Mesenchymal stem cell (in vitro differentiated cells and primary cell): ENCODE measurements at regions not wholly inside any gene's neighbourhood (a gene's known extent, or its start where the extent isn't known, plus 50 kb on each side); places are given as distances from the start of the nearest gene placed in this dataset.
A peak's percentile ranks its signal among the peaks of the same experiment; 100 is the strongest.

Experiments
- DNase-seq: peaks from one replicate; pipeline ENCODE4 v3.0.0-alpha.2; 2013
- H2AFZ ChIP-seq: one replicate; pipeline ENCODE4 v1.6.1; 2013; ENCODE audit warnings: low read depth, mild to moderate bottlenecking, control low read depth, inconsistent platforms, low read length, moderate library complexity
- H2AK5ac ChIP-seq: 2 replicates; pipeline ENCODE4 v1.6.1; 2013; ENCODE audit warnings: low read length, moderate library complexity, mild to moderate bottlenecking, inconsistent platforms; ENCODE audit not compliant: severe bottlenecking
- H2BK120ac ChIP-seq: one replicate; pipeline ENCODE4 v1.6.1; 2013; ENCODE audit warnings: low read depth, mild to moderate bottlenecking, inconsistent platforms, low read length, moderate library complexity
- H2BK12ac ChIP-seq, 2 experiments: one replicate each; pipeline ENCODE4 v1.6.1; 2013; ENCODE audit warnings: inconsistent platforms in 2 of 2, low read length in 2 of 2, mild to moderate bottlenecking in 2 of 2, moderate library complexity in 2 of 2, control low read depth in 1 of 2
- H2BK15ac ChIP-seq: one replicate; pipeline ENCODE4 v1.6.1; 2013; ENCODE audit warnings: mild to moderate bottlenecking, low read depth, inconsistent platforms; ENCODE audit not compliant: poor library complexity, severe bottlenecking
- H2BK5ac ChIP-seq: 2 replicates; pipeline ENCODE4 v1.6.1; 2013; ENCODE audit warnings: low read depth, mild to moderate bottlenecking, low read length, control low read depth, inconsistent platforms; ENCODE audit not compliant: poor library complexity, severe bottlenecking
- H3K14ac ChIP-seq, 2 experiments: one replicate each; pipeline ENCODE4 v1.6.1; 2013; ENCODE audit warnings: inconsistent platforms in 2 of 2, low read length in 2 of 2, control low read depth in 1 of 2, mild to moderate bottlenecking in 1 of 2, moderate library complexity in 1 of 2
- H3K18ac ChIP-seq, 2 experiments: one replicate each; pipeline ENCODE4 v1.6.1; 2013; ENCODE audit warnings: inconsistent platforms in 2 of 2, low read length in 2 of 2, control low read depth in 1 of 2, low read depth in 1 of 2, mild to moderate bottlenecking in 1 of 2
- H3K23ac ChIP-seq, 2 experiments: one replicate each; pipeline ENCODE4 v1.6.1; 2013; ENCODE audit warnings: inconsistent platforms in 2 of 2, low read length in 2 of 2, mild to moderate bottlenecking in 2 of 2, moderate library complexity in 2 of 2, control low read depth in 1 of 2
- H3K27ac ChIP-seq: 2 replicates; pipeline ENCODE4 v1.5.1; 2013; ENCODE audit warnings: mild to moderate bottlenecking, moderate library complexity, low read length, control low read depth, inconsistent platforms; ENCODE audit not compliant: poor library complexity, severe bottlenecking
- H3K27me3 ChIP-seq, 2 experiments: 2 replicates each; pipeline versions ENCODE4 v1.6.1 to v1.7.0; 2013; ENCODE audit warnings: low read length in 2 of 2, mild to moderate bottlenecking in 2 of 2, moderate library complexity in 2 of 2, control low read depth in 1 of 2, inconsistent platforms in 1 of 2; ENCODE audit not compliant: control insufficient read depth in 1 of 2, insufficient read depth in 1 of 2
- H3K36me3 ChIP-seq, 2 experiments: 2 replicates each; pipeline versions ENCODE4 v1.6.1 to v1.7.0; 2013; ENCODE audit warnings: low read length in 2 of 2, control low read depth in 1 of 2, inconsistent platforms in 1 of 2, low read depth in 1 of 2, mild to moderate bottlenecking in 1 of 2; ENCODE audit not compliant: insufficient read depth in 2 of 2, control insufficient read depth in 1 of 2
- H3K4ac ChIP-seq, 2 experiments: one replicate each; pipeline ENCODE4 v1.6.1; 2013; ENCODE audit warnings: inconsistent platforms in 2 of 2, low read length in 2 of 2, mild to moderate bottlenecking in 2 of 2, moderate library complexity in 2 of 2, control low read depth in 1 of 2, low read depth in 1 of 2
- H3K4me1 ChIP-seq: 2 replicates; pipeline ENCODE4 v1.6.1; 2013; ENCODE audit warnings: low read depth, low read length, control low read depth; ENCODE audit not compliant: control insufficient read depth, insufficient read depth
- H3K4me2 ChIP-seq: 2 replicates; pipeline ENCODE4 v1.6.1; 2013; ENCODE audit warnings: low read length, mild to moderate bottlenecking, inconsistent platforms; ENCODE audit not compliant: poor library complexity, severe bottlenecking
- H3K4me3 ChIP-seq, 2 experiments: 2 replicates each; pipeline versions ENCODE4 v1.5.1 to v1.7.0; 2013; ENCODE audit warnings: low read length in 2 of 2, mild to moderate bottlenecking in 2 of 2, control low read depth in 1 of 2, low read depth in 1 of 2; ENCODE audit not compliant: insufficient read depth in 1 of 2
- H3K79me1 ChIP-seq: replicated peaks from 2 replicates; pipeline ENCODE4 v1.6.1; 2013; ENCODE audit warnings: mild to moderate bottlenecking, control low read depth, low read length, inconsistent platforms; ENCODE audit not compliant: poor library complexity, severe bottlenecking
- H3K9ac ChIP-seq: 2 replicates; pipeline ENCODE4 v1.7.0; 2013; ENCODE audit warnings: mild to moderate bottlenecking, low read length, moderate library complexity
- H3K9me3 ChIP-seq: 2 replicates; pipeline ENCODE4 v1.7.0; 2013; ENCODE audit warnings: mild to moderate bottlenecking, low read length; ENCODE audit not compliant: control insufficient read depth
- H4K8ac ChIP-seq: one replicate; pipeline ENCODE4 v1.6.1; 2013; ENCODE audit warnings: inconsistent platforms, mild to moderate bottlenecking, low read length, moderate library complexity
- H4K91ac ChIP-seq: one replicate; pipeline ENCODE4 v1.6.1; 2013; ENCODE audit warnings: mild to moderate bottlenecking, low read length, inconsistent platforms
- WGBS: methylation state at CpG from one replicate; pipeline ENCODE4 v1.1.7; 2013; ENCODE audit warnings: mixed read lengths; 5-methylcytosine and 5-hydroxymethylcytosine counted together

- Histone ChIP-seq H2BK15ac (no peak overlapping the region), H3K14ac (no peak overlapping the region), H2BK5ac (no peak overlapping the region), H2BK12ac (no peak overlapping the region), H2BK120ac (no peak overlapping the region), H4K91ac (peak overlapping the region; percentile 15), H3K79me1 (no peaks in the 10 kb centered on the region), H3K23ac (no peak overlapping the region), H3K4me3 (no peak overlapping the region), H3K4ac (no peak overlapping the region), H3K18ac (no peak overlapping the region), H3K27ac (no peak overlapping the region), H3K9ac (no peak overlapping the region), H3K36me3 (no peaks in the 10 kb centered on the region), H3K4me2 (no peak overlapping the region), H3K27me3 (no peaks in the 10 kb centered on the region), H2AFZ (no peak overlapping the region), H4K8ac (no peak overlapping the region), H2AK5ac (no peak overlapping the region), H3K4me1 (no peaks in the 10 kb centered on the region), H3K9me3 (peaks cover 20% of the 10 kb centered on the region)
- DNase-seq: no peak
- 64% methylated on average over 3 of the region's 3 CpGs for WGBS
Observed at GRCh38 chr6:18837013-18837412, 449.9 kb downstream of the RNF144B start.

DNA sequence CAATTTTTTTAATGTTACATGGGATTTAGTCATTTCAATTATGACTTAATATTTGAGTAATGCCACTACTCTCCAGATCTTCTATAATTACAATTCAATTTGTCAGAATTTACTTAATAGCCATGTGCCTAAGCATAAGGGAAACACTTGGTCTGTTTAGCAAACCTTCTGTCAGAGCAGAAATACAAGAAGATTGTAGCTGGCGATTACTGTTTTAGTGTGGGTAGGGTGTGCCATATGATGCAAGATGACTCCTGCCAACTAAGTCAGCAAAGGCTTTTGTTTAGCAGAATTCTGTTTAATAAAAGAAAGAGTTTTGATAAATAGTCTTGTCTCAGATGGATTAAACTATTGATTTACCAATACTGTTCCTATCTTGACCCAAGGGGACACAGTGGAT is 455.4 kb downstream of the RNF144B start:
- no peak overlapping the region for H3K27ac ChIP-seq
- H4K8ac ChIP-seq: no peak overlapping the region
- no peak overlapping the region for H3K23ac ChIP-seq
- no peaks in the 10 kb centered on the region for H3K79me1 ChIP-seq
- no peak overlapping the region for H3K4me3 ChIP-seq
- H3K4ac ChIP-seq: no peak overlapping the region
- no peak overlapping the region for H4K91ac ChIP-seq
- no peak overlapping the region for H2BK120ac ChIP-seq
- H3K4me1 ChIP-seq: no peaks in the 10 kb centered on the region
- H2BK5ac ChIP-seq: no peak overlapping the region
- no peak overlapping the region for H2BK12ac ChIP-seq
- no peak for DNase-seq
- H3K36me3 ChIP-seq: no peaks in the 10 kb centered on the region
- 91% methylated on average over 1 of the region's 1 CpG for WGBS
- H3K27me3 ChIP-seq: no peaks in the 10 kb centered on the region
- no peak overlapping the region for H3K9ac ChIP-seq
- no peak overlapping the region for H3K14ac ChIP-seq
- no peak overlapping the region for H3K4me2 ChIP-seq
- peaks cover 4% of the 10 kb centered on the region for H3K9me3 ChIP-seq
- H3K18ac ChIP-seq: no peak overlapping the region
- H2BK15ac ChIP-seq: no peak overlapping the region
- H2AK5ac ChIP-seq: no peak overlapping the region
- H2AFZ ChIP-seq: no peak overlapping the region

DNA sequence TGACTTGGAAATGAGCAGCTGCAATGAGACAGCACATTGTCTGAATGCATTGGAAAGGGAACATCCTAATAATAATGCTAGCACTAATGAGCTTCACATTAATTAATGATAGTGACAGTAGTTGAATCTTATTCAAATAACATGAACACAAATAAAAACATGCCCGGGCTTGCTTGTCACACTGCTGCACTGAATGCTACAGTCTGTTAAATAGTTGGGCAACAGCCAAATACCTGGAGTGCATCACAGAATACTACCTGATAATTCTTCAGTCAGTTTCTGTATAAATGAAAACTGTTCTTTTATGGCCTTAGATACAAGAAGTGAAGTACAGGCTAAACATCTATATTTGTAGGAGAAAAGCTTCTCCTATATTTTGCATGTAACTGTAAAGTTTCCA is 458.7 kb downstream of the RNF144B start:
- no peak overlapping the region for H3K18ac ChIP-seq
- no peak overlapping the region for H3K9ac ChIP-seq
- no peaks in the 10 kb centered on the region for H3K27me3 ChIP-seq
- no peak overlapping the region for H4K8ac ChIP-seq
- H4K91ac ChIP-seq: no peak overlapping the region
- H3K4me3 ChIP-seq: no peak overlapping the region
- H2BK5ac ChIP-seq: no peak overlapping the region
- H3K27ac ChIP-seq: no peak overlapping the region
- no peaks in the 10 kb centered on the region for H3K79me1 ChIP-seq
- peaks cover 4% of the 10 kb centered on the region for H3K9me3 ChIP-seq
- no peak overlapping the region for H2BK120ac ChIP-seq
- H3K4me1 ChIP-seq: no peaks in the 10 kb centered on the region
- H2BK15ac ChIP-seq: no peak overlapping the region
- no peak overlapping the region for H2AK5ac ChIP-seq
- 100% methylated on average over 1 of the region's 1 CpG for WGBS
- H2BK12ac ChIP-seq: no peak overlapping the region
- no peak overlapping the region for H3K14ac ChIP-seq
- no peak for DNase-seq
- H2AFZ ChIP-seq: no peak overlapping the region
- H3K4me2 ChIP-seq: no peak overlapping the region
- H3K4ac ChIP-seq: no peak overlapping the region
- H3K36me3 ChIP-seq: no peaks in the 10 kb centered on the region
- no peak overlapping the region for H3K23ac ChIP-seq

GRCh38 chr6:18846327-18846726 is 459.2 kb downstream of the RNF144B start:
- H2BK15ac ChIP-seq: no peak overlapping the region
- 82% methylated on average over 2 of the region's 3 CpGs for WGBS
- no peak overlapping the region for H3K9ac ChIP-seq

More at GRCh38 chr6:18846327-18846726, 459.2 kb downstream of the RNF144B start:
- Histone ChIP-seq H4K91ac (no peak overlapping the region), H3K18ac (no peak overlapping the region), H2BK120ac (no peak overlapping the region), H3K36me3 (no peaks in the 10 kb centered on the region), H3K14ac (no peak overlapping the region), H3K4me1 (no peaks in the 10 kb centered on the region), H4K8ac (no peak overlapping the region), H3K27me3 (no peaks in the 10 kb centered on the region), H2BK5ac (no peak overlapping the region), H3K79me1 (no peaks in the 10 kb centered on the region), H3K4me2 (no peak overlapping the region), H2AK5ac (no peak overlapping the region), H3K4ac (no peak overlapping the region), H2BK12ac (no peak overlapping the region), H3K27ac (no peak overlapping the region), H3K9me3 (peaks cover 4% of the 10 kb centered on the region), H3K4me3 (no peak overlapping the region), H3K23ac (no peak overlapping the region), H2AFZ (no peak overlapping the region)
- no peak for DNase-seq
